PC-9 (cell line): ENCODE measurements at regions not wholly inside any gene's neighbourhood (a gene's known extent, or its start where the extent isn't known, plus 50 kb on each side); places are given as distances from the start of the nearest gene placed in this dataset.

Experiments used
- BruUV-seq: library from RNA; stranded (reverse); fragments of 400-500 nt; replicated peaks from 2 replicates; lab custom pipeline; 2021; lab: Mats Ljungman, UMichigan
- CTCF ChIA-PET: fragments of 300-600 bp; sonication (Branson Sonifier 250); formaldehyde crosslinking; loops from one replicate; lab custom pipeline; 2022; ENCODE audit warnings: antibody characterized with exemption; lab: Charles Lee
- POLR2A ChIA-PET: fragments of 300-600 bp; sonication (Branson Sonifier 250); formaldehyde crosslinking; loops from one replicate; lab custom pipeline; 2022; ENCODE audit warnings: antibody characterized with exemption; ENCODE audit not compliant: unreplicated experiment; lab: Charles Lee
- DNase-seq, 2 experiments: peaks; one replicate each; pipeline versions ENCODE4 v3.0.0 to v3.0.0-alpha.2; 2015 to 2022; ENCODE audit warnings: mixed read lengths in 1 of 2
- H2AFZ ChIP-seq: fragments of 200-600 bp; sonication (generic); 2 replicates; pipeline ENCODE4 v1.8.1; 2017; ENCODE audit warnings: antibody characterized with exemption
- H3F3A ChIP-seq: fragments of 200-600 bp; sonication (generic); 2 replicates; pipeline ENCODE4 v1.8.1; 2017; ENCODE audit warnings: antibody characterized with exemption, mild to moderate bottlenecking, low read depth; ENCODE audit not compliant: insufficient read depth
- H3K27ac ChIP-seq: fragments of 200-600 bp; sonication (generic); 2 replicates; pipeline ENCODE4 v1.6.1; 2016; ENCODE audit warnings: mixed run types
- H3K27me3 ChIP-seq: fragments of 200-600 bp; sonication (generic); 2 replicates; pipeline ENCODE4 v1.6.1; 2016; ENCODE audit warnings: low read depth, mixed run types; ENCODE audit not compliant: insufficient read depth
- H3K36me3 ChIP-seq: fragments of 200-600 bp; sonication (generic); 2 replicates; pipeline ENCODE4 v1.6.1; 2016; ENCODE audit warnings: low read depth, mixed run types
- H3K4me1 ChIP-seq: fragments of 200-600 bp; sonication (generic); replicated peaks from 2 replicates; pipeline ENCODE4 v1.6.1; 2016; ENCODE audit warnings: mixed run types; ENCODE audit not compliant: insufficient read depth
- H3K4me2 ChIP-seq: fragments of 200-600 bp; sonication (generic); 2 replicates; pipeline ENCODE4 v1.6.1; 2017; ENCODE audit warnings: mixed run types
- H3K4me3 ChIP-seq: fragments of 200-600 bp; sonication (generic); 2 replicates; pipeline ENCODE4 v1.6.1; 2016; ENCODE audit warnings: mixed run types
- H3K79me2 ChIP-seq: fragments of 200-600 bp; sonication (generic); 2 replicates; pipeline ENCODE4 v1.6.1; 2017; ENCODE audit warnings: low read depth, mixed run types
- H3K9me2 ChIP-seq: fragments of 200-600 bp; sonication (generic); 2 replicates; pipeline ENCODE4 v1.8.1; 2017; ENCODE audit warnings: mild to moderate bottlenecking; ENCODE audit not compliant: insufficient read depth
- H3K9me3 ChIP-seq: fragments of 200-600 bp; sonication (generic); 2 replicates; pipeline ENCODE4 v1.8.1; 2016; ENCODE audit warnings: low read depth; ENCODE audit not compliant: insufficient read depth
- H4K20me1 ChIP-seq: fragments of 200-600 bp; sonication (generic); 2 replicates; pipeline ENCODE4 v1.8.1; 2017; ENCODE audit not compliant: insufficient read depth
- CTCF ChIP-seq: fragments of 200-600 bp; sonication (generic); conservative IDR thresholded peaks from 2 replicates; pipeline ENCODE4 v1.6.1; 2017; ENCODE audit warnings: mixed run types, antibody characterized with exemption, mild to moderate bottlenecking, moderate library complexity
- EZH2 ChIP-seq: fragments of 200-600 bp; sonication (generic); IDR thresholded peaks from 2 replicates; pipeline ENCODE4 v1.8.0; 2017; ENCODE audit warnings: antibody characterized with exemption, low read depth
- intact Hi-C: fragments of 100-400 bp; cut with micrococcal nuclease; formaldehyde crosslinking; loops from one replicate; pipeline ENCODE4 v1.10.0; 2022; ENCODE audit not compliant: unreplicated experiment

- no peaks in the 10 kb centered on the region for H3K27me3 ChIP-seq
- H3K4me3 ChIP-seq = no peak overlapping the region
- H3K4me1 ChIP-seq = no peaks in the 10 kb centered on the region
- TF ChIP-seq CTCF = no peak
- TF ChIP-seq EZH2 = no peak
- BruUV-seq = no TSS peak
- H3K36me3 ChIP-seq = no peaks in the 10 kb centered on the region
- no peaks in the 10 kb centered on the region for H3K9me2 ChIP-seq
- ChIA-PET POLR2A (no interaction called here), CTCF (no interaction called here)
- H3K9me3 ChIP-seq = no peaks in the 10 kb centered on the region
- intact Hi-C loops = no loop called here
- no peak overlapping the region for H3K27ac ChIP-seq
- no peak for DNase-seq
- H3K79me2 ChIP-seq = no peaks in the 10 kb centered on the region
- no peaks in the 10 kb centered on the region for H4K20me1 ChIP-seq
- H2AFZ ChIP-seq = no peak overlapping the region
- H3K4me2 ChIP-seq = no peak overlapping the region
- H3F3A ChIP-seq = no peaks in the 10 kb centered on the region
Observed at GRCh38 chr18:28541934-28542333, 365.0 kb upstream of the CDH2 start.

GRCh38 chr18:28541276-28541930 lies 364.5 kb upstream of the CDH2 start:
- POLR2A ChIA-PET = no interaction called here
- no peaks in the 10 kb centered on the region for H3K36me3 ChIP-seq
- H3K4me2 ChIP-seq = no peak overlapping the region
- no peak for DNase-seq
- H3K27ac ChIP-seq = no peak overlapping the region
- no peaks in the 10 kb centered on the region for H3K9me2 ChIP-seq
- H3K27me3 ChIP-seq = no peaks in the 10 kb centered on the region
- no peaks in the 10 kb centered on the region for H3K9me3 ChIP-seq
- H3K79me2 ChIP-seq = no peaks in the 10 kb centered on the region
- no TSS peak for BruUV-seq
- no peaks in the 10 kb centered on the region for H3F3A ChIP-seq
- no peak overlapping the region for H2AFZ ChIP-seq
- intact Hi-C loops = no loop called here
- H4K20me1 ChIP-seq = no peaks in the 10 kb centered on the region
- H3K4me1 ChIP-seq = no peaks in the 10 kb centered on the region
- TF ChIP-seq CTCF (no peak), EZH2 (no peak)
- CTCF ChIA-PET = no interaction called here
- no peak overlapping the region for H3K4me3 ChIP-seq

- H3K4me1 ChIP-seq = no peaks in the 10 kb centered on the region
- CTCF ChIA-PET = no interaction called here
- no peaks in the 10 kb centered on the region for H3K27me3 ChIP-seq
- no peaks in the 10 kb centered on the region for H3K9me3 ChIP-seq
- POLR2A ChIA-PET = no interaction called here
- no peaks in the 10 kb centered on the region for H3K79me2 ChIP-seq
- BruUV-seq = no TSS peak
- H3K4me3 ChIP-seq = no peak overlapping the region
- intact Hi-C loops = no loop called here
- no peak for TF ChIP-seq EZH2
- TF ChIP-seq CTCF = no peak
- no peak overlapping the region for H3K27ac ChIP-seq
- H3K36me3 ChIP-seq = no peaks in the 10 kb centered on the region
- H3K4me2 ChIP-seq = no peak overlapping the region
- H3K9me2 ChIP-seq = no peaks in the 10 kb centered on the region
- no peaks in the 10 kb centered on the region for H4K20me1 ChIP-seq
- DNase-seq = no peak
- no peak overlapping the region for H2AFZ ChIP-seq
- no peaks in the 10 kb centered on the region for H3F3A ChIP-seq
Observed at GRCh38 chr18:28529644-28530043, 352.7 kb upstream of the CDH2 start.
